SK-N-SH (cell line): ENCODE measurements at regions not wholly inside any gene's neighbourhood (a gene's known extent, or its start where the extent isn't known, plus 50 kb on each side); places are given as distances from the start of the nearest gene placed in this dataset.

Experiments
- CTCF ChIA-PET: fragments of 300-600, 350-600 bp; formaldehyde crosslinking; extraction: SDS; loops from one replicate; lab custom pipeline; 2021; lab: Yijun Ruan, JAX
- POLR2A ChIA-PET: fragments of 350-600 bp; sonication (Branson Sonifier 250); formaldehyde crosslinking; extraction: SDS; loops from one replicate; lab custom pipeline; 2020; ENCODE audit warnings: antibody characterized with exemption, inconsistent platforms; lab: Yijun Ruan, JAX
- DNase-seq: peaks from one replicate; pipeline ENCODE4 v3.0.0; 2012
- H2AFZ ChIP-seq: fragments of 200-600 bp; sonication (generic); 2 replicates; pipeline ENCODE4 v1.8.1; 2016; ENCODE audit warnings: antibody characterized with exemption, mild to moderate bottlenecking, low read depth
- H3F3A ChIP-seq: fragments of 200-600 bp; sonication (generic); replicated peaks from 2 replicates; pipeline ENCODE3; 2016; ENCODE audit warnings: antibody characterized with exemption, mild to moderate bottlenecking; ENCODE audit not compliant: insufficient read depth
- H3K27ac ChIP-seq, 2 experiments: fragments of 200-500 bp in 1 of 2; fragments of 200-600 bp in 1 of 2; sonication (Bioruptor generic) in 1 of 2; sonication (generic), shearing (Covaris generic) in 1 of 2; 2 replicates each; pipeline versions ENCODE4 v1.5.1 to v1.6.1; 2014 to 2016; ENCODE audit warnings: low read depth in 2 of 2, inconsistent platforms in 1 of 2, low read length in 1 of 2, mild to moderate bottlenecking in 1 of 2, mixed read lengths in 1 of 2
- H3K27me3 ChIP-seq: fragments of 200-600 bp; sonication (generic), shearing (Covaris generic); 2 replicates; pipeline ENCODE4 v1.6.1; 2016; ENCODE audit warnings: mixed run types; ENCODE audit not compliant: insufficient read depth
- H3K36me3 ChIP-seq, 2 experiments: fragments of 200-500 bp in 1 of 2; fragments of 200-600 bp in 1 of 2; sonication (Bioruptor generic) in 1 of 2; sonication (generic) in 1 of 2; replicated peaks in 1 of 2; 2 replicates each; pipeline versions ENCODE3 to v1.5.1; 2014 to 2016; ENCODE audit warnings: low read length in 1 of 2, mild to moderate bottlenecking in 1 of 2; ENCODE audit not compliant: insufficient read depth in 2 of 2, control insufficient read depth in 1 of 2
- H3K4me1 ChIP-seq, 2 experiments: fragments of 200-500 bp in 1 of 2; fragments of 200-600 bp in 1 of 2; sonication (Bioruptor generic) in 1 of 2; sonication (generic), shearing (Covaris generic) in 1 of 2; 2 replicates each; pipeline versions ENCODE4 v1.5.1 to v1.6.1; 2014 to 2016; ENCODE audit warnings: low read depth in 1 of 2, low read length in 1 of 2, mixed run types in 1 of 2; ENCODE audit not compliant: insufficient read depth in 2 of 2, control insufficient read depth in 1 of 2
- H3K4me2 ChIP-seq: fragments of 200-600 bp; sonication (generic), shearing (Covaris generic); 2 replicates; pipeline ENCODE4 v1.6.1; 2017; ENCODE audit warnings: mixed run types
- H3K4me3 ChIP-seq, 2 experiments: fragments of 200-500 bp in 1 of 2; fragments of 200-600 bp in 1 of 2; sonication (Bioruptor generic) in 1 of 2; sonication (generic), shearing (Covaris generic) in 1 of 2; 2 replicates each; pipeline versions ENCODE4 v1.5.1 to v1.8.1; 2014 to 2016; ENCODE audit warnings: low read depth in 2 of 2, inconsistent platforms in 1 of 2, low read length in 1 of 2, mild to moderate bottlenecking in 1 of 2, mixed read lengths in 1 of 2, moderate library complexity in 1 of 2
- H3K79me2 ChIP-seq: fragments of 200-600 bp; sonication (generic); 2 replicates; pipeline ENCODE4 v1.8.1; 2017; ENCODE audit warnings: mild to moderate bottlenecking; ENCODE audit not compliant: insufficient read depth
- H3K9ac ChIP-seq: fragments of 200-600 bp; sonication (generic); 2 replicates; pipeline ENCODE4 v1.6.1; 2017; ENCODE audit warnings: mixed run types
- H3K9me2 ChIP-seq: fragments of 200-600 bp; sonication (generic); 2 replicates; pipeline ENCODE4 v1.6.1; 2017; ENCODE audit warnings: mixed run types
- H3K9me3 ChIP-seq: fragments of 200-600 bp; sonication (generic); 2 replicates; pipeline ENCODE4 v1.6.1; 2017; ENCODE audit warnings: mixed run types, mild to moderate bottlenecking, moderate library complexity
- H4K20me1 ChIP-seq: fragments of 200-600 bp; sonication (generic); 2 replicates; pipeline ENCODE4 v1.6.1; 2017; ENCODE audit warnings: mild to moderate bottlenecking, mixed run types; ENCODE audit not compliant: insufficient read depth
- CHD2 ChIP-seq: fragments of 150-350 bp; IDR thresholded peaks from 2 replicates; pipeline ENCODE4 v1.6.1; 2018; ENCODE audit warnings: low read length; ENCODE audit not compliant: partially characterized antibody
- ELF1 ChIP-seq: IDR thresholded peaks from 2 replicates; pipeline ENCODE4 v1.4.0; 2012
- EZH2phosphoT487 ChIP-seq: fragments of 200-600 bp; sonication (generic); IDR thresholded peaks from 2 replicates; pipeline ENCODE4 v1.6.1; 2017; ENCODE audit warnings: low read depth, mixed run types, mild to moderate bottlenecking, antibody characterized with exemption, moderate library complexity, borderline replicate concordance
- FOSL2 ChIP-seq: IDR thresholded peaks from 2 replicates; pipeline ENCODE4 v1.4.0; 2012; ENCODE audit warnings: low read depth, mild to moderate bottlenecking, moderate library complexity, borderline replicate concordance
- FOXM1 ChIP-seq: IDR thresholded peaks from 2 replicates; pipeline ENCODE4 v1.4.0; 2012; ENCODE audit warnings: low read depth, mild to moderate bottlenecking
- GATA2 ChIP-seq: sonication (generic); formaldehyde crosslinking; IDR thresholded peaks from 2 replicates; pipeline ENCODE4 v1.5.0; 2020; ENCODE audit warnings: mild to moderate bottlenecking, missing genetic modification reagents
- MEF2A ChIP-seq: IDR thresholded peaks from 2 replicates; pipeline ENCODE4 v1.4.0; 2012; ENCODE audit warnings: low read depth, borderline replicate concordance
- MXI1 ChIP-seq: IDR thresholded peaks from 2 replicates; pipeline ENCODE4 v1.6.1; 2012; ENCODE audit warnings: mild to moderate bottlenecking, low read depth, low read length, improper control_type of control experiment
- NFIC ChIP-seq: IDR thresholded peaks from 2 replicates; pipeline ENCODE4 v1.4.0; 2012; ENCODE audit warnings: borderline replicate concordance
- POLR2AphosphoS5 ChIP-seq: IDR thresholded peaks from 2 replicates; pipeline ENCODE4 v1.6.1; 2012; ENCODE audit warnings: low read depth, low read length
- RAD21 ChIP-seq: IDR thresholded peaks from 2 replicates; pipeline ENCODE4 v1.6.1; 2012; ENCODE audit warnings: mild to moderate bottlenecking, low read length
- RCOR1 ChIP-seq: fragments of 150-350 bp; IDR thresholded peaks from 2 replicates; pipeline ENCODE4 v1.6.1; 2017; ENCODE audit warnings: antibody characterized with exemption, low read length
- RFX5 ChIP-seq: IDR thresholded peaks from 2 replicates; pipeline ENCODE4 v1.6.1; 2012; ENCODE audit warnings: mild to moderate bottlenecking, improper control_type of control experiment, low read length
- SIN3A ChIP-seq: IDR thresholded peaks from 2 replicates; pipeline ENCODE4 v1.6.1; 2012; ENCODE audit warnings: low read depth, mild to moderate bottlenecking, low read length, moderate library complexity, borderline replicate concordance
- SMC3 ChIP-seq: IDR thresholded peaks from 2 replicates; pipeline ENCODE4 v1.6.1; 2012; ENCODE audit warnings: low read depth, low read length, improper control_type of control experiment
- TAF1 ChIP-seq: IDR thresholded peaks from 2 replicates; pipeline ENCODE4 v1.6.1; 2012; ENCODE audit warnings: low read depth, mild to moderate bottlenecking, low read length, moderate library complexity, borderline replicate concordance
- TCF12 ChIP-seq: IDR thresholded peaks from 2 replicates; pipeline ENCODE4 v1.4.0; 2012
- TEAD4 ChIP-seq: IDR thresholded peaks from 2 replicates; pipeline ENCODE4 v1.4.0; 2012; ENCODE audit warnings: mild to moderate bottlenecking, borderline replicate concordance; ENCODE audit not compliant: insufficient read depth
- YY1 ChIP-seq: IDR thresholded peaks from 2 replicates; pipeline ENCODE4 v1.4.0; 2012; ENCODE audit warnings: low read depth, mild to moderate bottlenecking
- WGBS: methylation state at CpG from one replicate; pipeline ENCODE4 v1.1.6; 2017; ENCODE audit warnings: low lambda C conversion rate; 5-methylcytosine and 5-hydroxymethylcytosine counted together
- TF ChIP-seq, protein P1 (sequence below): IDR thresholded peaks from 2 replicates; pipeline ENCODE4 v1.4.0; 2012; ENCODE audit warnings: low read depth
- TF ChIP-seq, protein P2 (sequence below): fragments of 150-350 bp; IDR thresholded peaks from 2 replicates; pipeline ENCODE4 v1.6.1; 2017; ENCODE audit warnings: antibody characterized with exemption, low read length, low read depth, borderline replicate concordance
- TF ChIP-seq, protein P3 (sequence below): IDR thresholded peaks from 2 replicates; pipeline ENCODE4; 2012

DNA sequence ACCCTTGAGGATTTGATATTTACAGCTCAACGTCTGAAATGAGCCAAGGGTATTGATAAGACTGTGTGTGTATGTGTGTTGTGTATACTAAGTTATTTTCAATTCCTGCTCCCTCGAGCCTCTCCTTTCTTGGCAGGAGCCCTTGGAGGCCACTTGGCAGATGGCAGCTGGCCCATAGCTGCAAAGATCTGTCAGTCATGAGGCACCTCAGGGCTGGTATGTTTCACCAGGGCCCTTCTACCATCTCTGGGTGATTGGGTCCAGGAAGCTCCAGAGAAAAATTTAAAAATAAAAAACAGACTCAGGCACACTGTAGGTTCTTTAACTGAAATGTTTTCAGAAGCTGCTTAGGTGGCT is 355.7 kb downstream of the HAPSTR1 start:
- 9% methylated on average over 2 of the region's 2 CpGs for WGBS
- Histone ChIP-seq H3F3A (no peaks in the 10 kb centered on the region), H2AFZ (no peak overlapping the region), H3K4me2 (no peak overlapping the region)
- POLR2A ChIA-PET = no interaction called here
- TF ChIP-seq FOXM1 (no peak), YY1 (no peak), MXI1 (no peak), POLR2AphosphoS5 (no peak), SIN3A (no peak), ELF1 (no peak), GATA2 (CRISPR knock-in tag) (no peak), NFIC (no peak), RAD21 (no peak), TCF12 (no peak), SMC3 (no peak), RFX5 (no peak), EZH2phosphoT487 (no peak)
- TF ChIP-seq, protein P1, sequence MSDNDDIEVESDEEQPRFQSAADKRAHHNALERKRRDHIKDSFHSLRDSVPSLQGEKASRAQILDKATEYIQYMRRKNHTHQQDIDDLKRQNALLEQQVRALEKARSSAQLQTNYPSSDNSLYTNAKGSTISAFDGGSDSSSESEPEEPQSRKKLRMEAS = no peak
- TF ChIP-seq, all 33 proteins: peak for 0
- DNase-seq = no peak
- H3K36me3 ChIP-seq = no peaks in the 10 kb centered on the region
- no peaks in the 10 kb centered on the region for H3K27me3 ChIP-seq
- no peaks in the 10 kb centered on the region for H4K20me1 ChIP-seq
- CTCF ChIA-PET = no interaction called here
- no peak overlapping the region for H3K9ac ChIP-seq
- no peaks in the 10 kb centered on the region for H3K4me1 ChIP-seq
- H3K4me3 ChIP-seq = no peak overlapping the region
- no peak overlapping the region for H3K27ac ChIP-seq
- no peaks in the 10 kb centered on the region for H3K9me2 ChIP-seq
- no peaks in the 10 kb centered on the region for H3K79me2 ChIP-seq
- H3K9me3 ChIP-seq = no peaks in the 10 kb centered on the region

DNA sequence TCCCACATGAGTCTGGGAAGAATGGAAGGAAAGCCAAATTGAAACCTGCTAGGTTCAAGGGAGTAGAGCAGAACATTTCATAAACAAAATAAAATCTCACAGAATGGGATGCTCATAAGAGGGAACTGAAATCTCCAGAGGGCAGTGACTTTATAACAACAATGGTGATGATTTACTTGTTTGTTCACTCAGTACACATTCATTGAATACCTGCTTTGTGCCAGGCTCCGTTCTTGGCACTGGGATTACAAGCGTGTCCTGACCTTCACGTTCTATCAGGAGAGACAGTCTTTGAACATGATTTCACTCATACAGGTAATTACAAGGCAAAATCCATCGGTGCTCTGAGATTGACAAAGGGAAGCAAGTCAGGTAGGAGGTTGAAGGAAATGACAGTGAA is 356.3 kb downstream of the HAPSTR1 start:
- Histone ChIP-seq H3K9me3 (no peaks in the 10 kb centered on the region), H3K4me3 (no peak overlapping the region), H4K20me1 (no peaks in the 10 kb centered on the region), H3K4me2 (no peak overlapping the region), H2AFZ (no peak overlapping the region), H3K9ac (no peak overlapping the region), H3K36me3 (no peaks in the 10 kb centered on the region), H3K79me2 (no peaks in the 10 kb centered on the region), H3K9me2 (no peaks in the 10 kb centered on the region), H3K4me1 (no peaks in the 10 kb centered on the region), H3F3A (no peaks in the 10 kb centered on the region), H3K27ac (no peak overlapping the region), H3K27me3 (no peaks in the 10 kb centered on the region)
- CTCF ChIA-PET = no interaction called here
- POLR2A ChIA-PET = no interaction called here
- 26% methylated on average over 4 of the region's 4 CpGs for WGBS
- TF ChIP-seq GATA2 (CRISPR knock-in tag) (no peak), NFIC (no peak), FOSL2 (no peak)
- no peak for DNase-seq

DNA sequence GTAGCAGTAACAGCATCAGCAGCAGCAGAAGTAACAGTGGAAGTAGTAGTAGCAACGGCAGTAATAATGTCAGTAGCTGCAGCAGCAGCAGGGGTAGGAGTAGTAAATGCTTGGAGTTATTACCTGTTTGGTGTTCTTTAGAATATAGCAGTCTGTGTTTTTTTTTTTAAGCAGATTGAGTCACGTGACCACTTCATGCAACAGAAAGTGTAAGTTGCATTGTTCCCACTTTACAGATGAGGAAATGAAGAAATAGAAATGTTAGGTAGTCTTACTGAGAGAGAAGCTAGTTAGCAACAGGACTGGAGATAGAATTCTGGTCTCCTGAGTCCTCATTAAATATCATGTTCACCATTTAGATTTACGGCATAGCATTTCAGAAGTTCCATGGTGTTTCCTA is 358.2 kb downstream of the HAPSTR1 start:
- Histone ChIP-seq H3K4me2 (no peak overlapping the region), H3K9me2 (no peaks in the 10 kb centered on the region), H4K20me1 (no peaks in the 10 kb centered on the region), H3K27me3 (no peaks in the 10 kb centered on the region), H3K4me3 (no peak overlapping the region), H3F3A (no peaks in the 10 kb centered on the region), H2AFZ (no peak overlapping the region), H3K36me3 (no peaks in the 10 kb centered on the region), H3K9me3 (no peaks in the 10 kb centered on the region), H3K79me2 (no peaks in the 10 kb centered on the region), H3K4me1 (no peaks in the 10 kb centered on the region), H3K9ac (no peak overlapping the region), H3K27ac (no peak overlapping the region)
- no peak for DNase-seq
- CTCF ChIA-PET = no interaction called here
- 30% methylated on average over 3 of the region's 3 CpGs for WGBS
- TF ChIP-seq POLR2AphosphoS5 (no peak), RCOR1 (no peak), MEF2A (no peak), YY1 (no peak), NFIC (no peak), RAD21 (no peak), TCF12 (no peak), TEAD4 (no peak), CHD2 (no peak), TAF1 (no peak), SMC3 (no peak), EZH2phosphoT487 (no peak)
- TF ChIP-seq, protein P2, sequence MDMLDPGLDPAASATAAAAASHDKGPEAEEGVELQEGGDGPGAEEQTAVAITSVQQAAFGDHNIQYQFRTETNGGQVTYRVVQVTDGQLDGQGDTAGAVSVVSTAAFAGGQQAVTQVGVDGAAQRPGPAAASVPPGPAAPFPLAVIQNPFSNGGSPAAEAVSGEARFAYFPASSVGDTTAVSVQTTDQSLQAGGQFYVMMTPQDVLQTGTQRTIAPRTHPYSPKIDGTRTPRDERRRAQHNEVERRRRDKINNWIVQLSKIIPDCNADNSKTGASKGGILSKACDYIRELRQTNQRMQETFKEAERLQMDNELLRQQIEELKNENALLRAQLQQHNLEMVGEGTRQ = no peak
- TF ChIP-seq, protein P3, sequence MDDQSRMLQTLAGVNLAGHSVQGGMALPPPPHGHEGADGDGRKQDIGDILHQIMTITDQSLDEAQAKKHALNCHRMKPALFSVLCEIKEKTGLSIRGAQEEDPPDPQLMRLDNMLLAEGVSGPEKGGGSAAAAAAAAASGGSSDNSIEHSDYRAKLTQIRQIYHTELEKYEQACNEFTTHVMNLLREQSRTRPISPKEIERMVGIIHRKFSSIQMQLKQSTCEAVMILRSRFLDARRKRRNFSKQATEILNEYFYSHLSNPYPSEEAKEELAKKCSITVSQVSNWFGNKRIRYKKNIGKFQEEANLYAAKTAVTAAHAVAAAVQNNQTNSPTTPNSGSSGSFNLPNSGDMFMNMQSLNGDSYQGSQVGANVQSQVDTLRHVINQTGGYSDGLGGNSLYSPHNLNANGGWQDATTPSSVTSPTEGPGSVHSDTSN = no peak
- TF ChIP-seq, protein P1 = no peak
- POLR2A ChIA-PET = no interaction called here
